HG02973 (cell line): ENCODE measurements at regions not wholly inside any gene's neighbourhood (a gene's known extent, or its start where the extent isn't known, plus 50 kb on each side); places are given as distances from the start of the nearest gene placed in this dataset.

Experiments
- ATAC-seq: cut with Tn5 transposase; IDR thresholded peaks from one replicate; pipeline ENCODE4 v1.9.1; 2021; ENCODE audit warnings: moderate library complexity; ENCODE audit not compliant: unreplicated experiment

GRCh38 chr6:40274058-40274457 lies 313.1 kb downstream of the LRFN2 start:
- no peak for ATAC-seq

- ATAC-seq = no peak
Observed at GRCh38 chr6:40268614-40269013, 318.6 kb downstream of the LRFN2 start.

GRCh38 chr6:40268166-40268565 lies 319.0 kb downstream of the LRFN2 start:
- no peak for ATAC-seq

GRCh38 chr6:40265615-40266014 lies 321.5 kb downstream of the LRFN2 start:
- ATAC-seq = no peak

GRCh38 chr6:40263970-40264369 lies 323.2 kb downstream of the LRFN2 start:
- no peak for ATAC-seq

- no peak for ATAC-seq
Observed at GRCh38 chr6:40262363-40262762, 324.8 kb downstream of the LRFN2 start.

GRCh38 chr6:40258531-40258930 lies 324.3 kb upstream of the MOCS1 start:
- no peak for ATAC-seq

- ATAC-seq = no peak
Observed at GRCh38 chr6:40256831-40257230, 322.6 kb upstream of the MOCS1 start.

- ATAC-seq = no peak
Observed at GRCh38 chr6:40256224-40256623, 322.0 kb upstream of the MOCS1 start.

GRCh38 chr6:40253420-40253819 lies 319.2 kb upstream of the MOCS1 start:
- no peak for ATAC-seq

- peak; percentile 53 for ATAC-seq
Observed at GRCh38 chr6:40252531-40253258, 318.4 kb upstream of the MOCS1 start.

GRCh38 chr6:40251637-40252300 lies 317.5 kb upstream of the MOCS1 start:
- no peak for ATAC-seq

GRCh38 chr6:40249935-40250334 lies 315.7 kb upstream of the MOCS1 start:
- ATAC-seq = no peak

- ATAC-seq = no peak
Observed at GRCh38 chr6:40247516-40248115, 313.4 kb upstream of the MOCS1 start.

GRCh38 chr6:40244699-40245098 lies 310.4 kb upstream of the MOCS1 start:
- ATAC-seq = no peak

GRCh38 chr6:40232698-40233097 lies 298.4 kb upstream of the MOCS1 start:
- no peak for ATAC-seq

GRCh38 chr6:40227735-40228134 lies 293.5 kb upstream of the MOCS1 start:
- ATAC-seq = no peak

GRCh38 chr6:40222354-40222753 lies 288.1 kb upstream of the MOCS1 start:
- no peak for ATAC-seq

- no peak for ATAC-seq
Observed at GRCh38 chr6:40219799-40220198, 285.5 kb upstream of the MOCS1 start.

- ATAC-seq = no peak
Observed at GRCh38 chr6:40210628-40211056, 276.4 kb upstream of the MOCS1 start.

GRCh38 chr6:40205801-40206200 lies 271.5 kb upstream of the MOCS1 start:
- ATAC-seq = no peak

- no peak for ATAC-seq
Observed at GRCh38 chr6:40205004-40205403, 270.7 kb upstream of the MOCS1 start.
